ENCODE measurements at regions not wholly inside any gene's neighbourhood (a gene's known extent, or its start where the extent isn't known, plus 50 kb on each side); places are given as distances from the start of the nearest gene placed in this dataset.

DNA sequence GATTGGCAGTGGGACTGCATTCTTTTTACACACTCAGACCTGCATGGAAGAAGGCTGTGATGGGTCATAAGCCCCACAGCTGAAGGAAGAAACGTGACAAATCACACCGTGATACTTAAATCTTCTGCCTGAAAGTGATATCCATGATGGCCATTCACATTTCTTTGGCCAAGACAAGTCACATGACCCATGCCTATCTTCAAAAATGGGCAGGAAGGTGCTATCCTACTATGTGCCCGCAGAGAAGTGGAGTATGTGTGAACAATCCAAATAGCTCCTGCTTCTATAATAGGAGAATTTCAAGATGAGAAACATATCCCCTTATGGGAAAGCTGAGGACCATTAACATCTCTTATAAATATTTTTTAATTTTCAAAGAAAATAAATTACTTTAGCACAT, 56.6 kb upstream of the TEAD1 start:
- no peaks in the 10 kb centered on the region for H3K9me3 ChIP-seq (ENCODE audit: control extremely low read depth in 1 of 3, control insufficient read depth in 2 of 3, insufficient read depth in 1 of 3, low read length in 2 of 3)
- POLR2A ChIA-PET: no interaction called here
- no peak overlapping the region for H3K27ac ChIP-seq (ENCODE audit: low read length in 2 of 2)
- Mint-ChIP-seq H3K4me3 (no peak overlapping the region), H3K27ac (no peak overlapping the region), H3K4me1 (no peaks in the 10 kb centered on the region), H3K27me3 (no peaks in the 10 kb centered on the region), H3K9me3 (ENCODE audit: insufficient read depth) (peaks cover 3% of the 10 kb centered on the region)
- no peaks in the 10 kb centered on the region for H4K20me1 ChIP-seq (ENCODE audit: control insufficient read depth, insufficient read depth, low read length, poor library complexity, severe bottlenecking)
- DNase-seq: no peak
- H3K79me2 ChIP-seq (ENCODE audit: control insufficient read depth, insufficient read depth, low read length): no peaks in the 10 kb centered on the region
- H3K27me3 ChIP-seq (replicated peaks in 1 of 4; ENCODE audit: control extremely low read depth in 1 of 4, control insufficient read depth in 3 of 4, insufficient read depth in 4 of 4, low read length in 3 of 4): no peaks in the 10 kb centered on the region
- ATAC-seq (ENCODE audit: low read depth): no peak
- H3K4me3 ChIP-seq (ENCODE audit: control extremely low read depth in 1 of 5, extremely low read depth in 1 of 5, insufficient read depth in 1 of 5, low read depth in 2 of 5, low read length in 4 of 5): no peak overlapping the region
- no peak overlapping the region for H2AFZ ChIP-seq (ENCODE audit: insufficient read depth, low read depth, low read length, poor library complexity, severe bottlenecking)
- TF ChIP-seq, protein P1, sequence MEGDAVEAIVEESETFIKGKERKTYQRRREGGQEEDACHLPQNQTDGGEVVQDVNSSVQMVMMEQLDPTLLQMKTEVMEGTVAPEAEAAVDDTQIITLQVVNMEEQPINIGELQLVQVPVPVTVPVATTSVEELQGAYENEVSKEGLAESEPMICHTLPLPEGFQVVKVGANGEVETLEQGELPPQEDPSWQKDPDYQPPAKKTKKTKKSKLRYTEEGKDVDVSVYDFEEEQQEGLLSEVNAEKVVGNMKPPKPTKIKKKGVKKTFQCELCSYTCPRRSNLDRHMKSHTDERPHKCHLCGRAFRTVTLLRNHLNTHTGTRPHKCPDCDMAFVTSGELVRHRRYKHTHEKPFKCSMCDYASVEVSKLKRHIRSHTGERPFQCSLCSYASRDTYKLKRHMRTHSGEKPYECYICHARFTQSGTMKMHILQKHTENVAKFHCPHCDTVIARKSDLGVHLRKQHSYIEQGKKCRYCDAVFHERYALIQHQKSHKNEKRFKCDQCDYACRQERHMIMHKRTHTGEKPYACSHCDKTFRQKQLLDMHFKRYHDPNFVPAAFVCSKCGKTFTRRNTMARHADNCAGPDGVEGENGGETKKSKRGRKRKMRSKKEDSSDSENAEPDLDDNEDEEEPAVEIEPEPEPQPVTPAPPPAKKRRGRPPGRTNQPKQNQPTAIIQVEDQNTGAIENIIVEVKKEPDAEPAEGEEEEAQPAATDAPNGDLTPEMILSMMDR (IDR thresholded peaks at IDR 0.05): no peak
- intact Hi-C loops (cut with micrococcal nuclease): no loop called here
- H3K4me1 ChIP-seq (ENCODE audit: control insufficient read depth in 2 of 2, insufficient read depth in 2 of 2, low read length in 2 of 2): no peaks in the 10 kb centered on the region
- WGBS (ENCODE audit: insufficient coverage): 75% methylated on average over 2 of the region's 3 CpGs
- H3K36me3 ChIP-seq (replicated peaks in 1 of 2; ENCODE audit: control extremely low read depth in 1 of 2, control insufficient read depth in 1 of 2, extremely low read depth in 1 of 2, insufficient read depth in 2 of 2, low read length in 1 of 2): no peaks in the 10 kb centered on the region
- H3K4me2 ChIP-seq (replicated peaks; ENCODE audit: low read depth, low read length, poor library complexity, severe bottlenecking): no peak overlapping the region
- CTCF ChIA-PET: no interaction called here
- no peak overlapping the region for H3K9ac ChIP-seq (ENCODE audit: low read length)

DNA sequence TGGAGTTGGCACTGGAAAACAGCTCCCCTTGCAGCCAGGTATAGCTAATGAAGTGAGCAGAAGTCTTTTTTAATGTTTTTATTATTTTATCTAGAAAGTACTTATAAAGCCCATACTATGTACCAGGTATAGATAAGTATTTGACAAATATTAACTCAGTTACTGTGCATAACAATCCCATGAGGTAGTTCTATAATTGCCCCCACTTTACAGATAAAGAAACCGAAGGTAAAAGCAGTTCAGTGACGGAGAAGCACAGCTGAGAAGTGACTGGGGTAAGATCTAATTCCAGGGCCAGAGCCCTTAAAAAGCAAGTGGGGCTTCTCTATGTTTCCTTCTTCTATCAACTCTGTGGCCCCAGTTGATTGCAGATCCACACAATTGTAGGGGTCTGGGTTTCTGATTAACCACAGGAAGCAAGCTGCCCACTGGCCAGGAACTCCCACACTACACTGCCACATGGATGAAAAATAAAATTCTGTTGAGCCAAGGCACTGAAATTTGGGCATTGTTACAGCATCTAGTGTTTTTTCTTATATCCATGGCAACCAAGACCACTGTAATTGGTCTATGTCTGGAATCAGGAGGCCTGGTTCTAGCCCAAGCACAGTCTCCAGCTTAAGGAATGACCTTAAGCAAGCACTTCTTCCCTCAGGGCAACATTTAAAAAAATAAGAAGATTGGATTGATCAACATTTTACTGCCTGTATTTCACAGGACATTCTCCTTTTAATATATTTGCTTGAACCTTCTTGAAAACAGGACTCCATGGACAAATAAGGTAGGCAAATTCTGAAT, 55.3 kb upstream of the TEAD1 start:
- WGBS (ENCODE audit: insufficient coverage): no CpG with 5 or more reads among the region's 2 CpGs

More for the DNA sequence above, 55.3 kb upstream of the TEAD1 start:
- H3K79me2 ChIP-seq (ENCODE audit: control insufficient read depth, insufficient read depth, low read length): no peaks in the 10 kb centered on the region
- no peaks in the 10 kb centered on the region for H3K27me3 Mint-ChIP-seq
- POLR2A ChIA-PET: no interaction called here
- H3K4me1 ChIP-seq (ENCODE audit: control insufficient read depth in 2 of 2, insufficient read depth in 2 of 2, low read length in 2 of 2): no peaks in the 10 kb centered on the region
- CTCF ChIA-PET: no interaction called here
- H3K9ac ChIP-seq (ENCODE audit: low read length): no peak overlapping the region
- intact Hi-C loops (cut with micrococcal nuclease): no loop called here
- DNase-seq: no peak
- no peak overlapping the region for H3K4me2 ChIP-seq (replicated peaks; ENCODE audit: low read depth, low read length, poor library complexity, severe bottlenecking)
- no peak overlapping the region for H3K4me3 ChIP-seq (ENCODE audit: control extremely low read depth in 1 of 5, extremely low read depth in 1 of 5, insufficient read depth in 1 of 5, low read depth in 2 of 5, low read length in 4 of 5)
- H3K9me3 Mint-ChIP-seq (ENCODE audit: insufficient read depth): peaks cover 6% of the 10 kb centered on the region
- no peak overlapping the region for H3K4me3 Mint-ChIP-seq
- no peaks in the 10 kb centered on the region for H3K27me3 ChIP-seq (replicated peaks in 1 of 4; ENCODE audit: control extremely low read depth in 1 of 4, control insufficient read depth in 3 of 4, insufficient read depth in 4 of 4, low read length in 3 of 4)
- H3K36me3 ChIP-seq (replicated peaks in 1 of 2; ENCODE audit: control extremely low read depth in 1 of 2, control insufficient read depth in 1 of 2, extremely low read depth in 1 of 2, insufficient read depth in 2 of 2, low read length in 1 of 2): no peaks in the 10 kb centered on the region
- no peak for TF ChIP-seq EZH2 (IDR thresholded peaks at IDR 0.05; ENCODE audit: borderline replicate concordance, insufficient read depth, low read depth, low read length, poor library complexity, severe bottlenecking)
- TF ChIP-seq, protein P1 (IDR thresholded peaks at IDR 0.05): no peak
- no peak overlapping the region for H2AFZ ChIP-seq (ENCODE audit: insufficient read depth, low read depth, low read length, poor library complexity, severe bottlenecking)
- H3K27ac ChIP-seq (ENCODE audit: low read length in 2 of 2): no peak overlapping the region
- H3K27ac Mint-ChIP-seq: no peak overlapping the region
- H4K20me1 ChIP-seq (ENCODE audit: control insufficient read depth, insufficient read depth, low read length, poor library complexity, severe bottlenecking): no peaks in the 10 kb centered on the region
- peaks cover 0 to 6% (median 4%) of the 10 kb centered on the region in 3 donors for H3K9me3 ChIP-seq (ENCODE audit: control extremely low read depth in 1 of 3, control insufficient read depth in 2 of 3, insufficient read depth in 1 of 3, low read length in 2 of 3)
- H3K4me1 Mint-ChIP-seq: no peaks in the 10 kb centered on the region
- ATAC-seq (ENCODE audit: low read depth): no peak

Data from B cell (primary cell).